ENCODE measurements at regions not wholly inside any gene's neighbourhood (a gene's known extent, or its start where the extent isn't known, plus 50 kb on each side); places are given as distances from the start of the nearest gene placed in this dataset.

DNA sequence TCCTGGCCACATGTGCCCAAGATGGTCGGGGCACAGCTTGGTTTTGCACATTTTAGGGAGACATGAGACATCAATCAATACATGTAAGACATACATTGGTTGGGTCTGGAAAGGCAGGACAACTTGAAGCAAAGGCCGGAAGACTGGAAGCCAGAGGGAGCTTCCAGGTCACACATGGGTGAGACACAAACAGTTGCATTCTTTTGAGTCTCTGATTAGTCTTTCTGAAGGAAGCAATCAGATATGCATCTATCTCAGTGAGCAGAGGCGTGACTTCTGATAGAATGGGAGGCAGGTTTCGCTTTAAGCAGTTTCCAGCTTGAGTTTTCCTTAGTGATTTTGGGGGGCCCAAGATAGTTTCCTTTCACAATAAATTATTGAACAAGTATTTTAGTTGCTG lies 172.5 kb downstream of the RASEF start (continued):
- TF ChIP-seq, protein P1, sequence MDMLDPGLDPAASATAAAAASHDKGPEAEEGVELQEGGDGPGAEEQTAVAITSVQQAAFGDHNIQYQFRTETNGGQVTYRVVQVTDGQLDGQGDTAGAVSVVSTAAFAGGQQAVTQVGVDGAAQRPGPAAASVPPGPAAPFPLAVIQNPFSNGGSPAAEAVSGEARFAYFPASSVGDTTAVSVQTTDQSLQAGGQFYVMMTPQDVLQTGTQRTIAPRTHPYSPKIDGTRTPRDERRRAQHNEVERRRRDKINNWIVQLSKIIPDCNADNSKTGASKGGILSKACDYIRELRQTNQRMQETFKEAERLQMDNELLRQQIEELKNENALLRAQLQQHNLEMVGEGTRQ (CRISPR knock-in tag; IDR thresholded peaks at IDR 0.05): no peak
- TF ChIP-seq HEY1 (CRISPR knock-in tag; IDR thresholded peaks at IDR 0.05; ENCODE audit: borderline replicate concordance): no peak
- TF ChIP-seq NFRKB (IDR thresholded peaks at IDR 0.05; ENCODE audit: low read depth): no peak
- no peak for TF ChIP-seq ZNF830 (CRISPR knock-in tag; IDR thresholded peaks at IDR 0.05)
- no peak for TF ChIP-seq POLR3G (IDR thresholded peaks at IDR 0.05; ENCODE audit: extremely low read depth, insufficient read length, insufficient replicate concordance)

DNA sequence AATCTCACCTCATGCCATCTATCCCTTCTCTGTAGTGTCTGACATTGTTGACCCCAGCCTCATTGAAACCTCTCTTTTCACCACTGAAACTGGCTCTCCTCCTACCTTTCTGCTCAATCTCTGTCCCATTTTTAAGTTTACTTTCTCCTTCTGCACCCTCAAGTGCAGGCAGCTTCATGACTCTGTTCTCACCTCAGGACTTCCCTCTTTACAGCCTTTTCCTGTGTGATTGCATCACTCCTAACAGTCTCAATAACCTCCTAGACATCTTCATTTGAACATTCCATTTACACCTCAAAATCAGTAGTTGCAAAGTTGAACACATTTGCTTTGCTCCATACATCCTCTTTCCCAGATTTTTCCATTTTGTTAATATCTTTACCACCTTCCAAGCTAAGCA lies 172.1 kb downstream of the RASEF start:
- POLR2A ChIA-PET: no interaction called here
- ATAC-seq: no peak

More for the DNA sequence above, 172.1 kb downstream of the RASEF start:
- Histone ChIP-seq H3K9me3 (replicated peaks; ENCODE audit: control insufficient read depth, insufficient read depth, low read depth, low read length) (no peaks in the 10 kb centered on the region), H3K4me1 (replicated peaks in 1 of 2; ENCODE audit: control insufficient read depth in 2 of 2, insufficient read depth in 2 of 2, low read length in 2 of 2) (no peaks in the 10 kb centered on the region), H3K79me2 (ENCODE audit: control insufficient read depth, insufficient read depth, low read length) (no peaks in the 10 kb centered on the region), H3K27ac (ENCODE audit: extremely low read depth, low read depth, low read length) (no peak overlapping the region), H3K27me3 (ENCODE audit: control insufficient read depth in 2 of 2, insufficient read depth in 2 of 2, low read length in 2 of 2) (no peaks in the 10 kb centered on the region), H3K9me1 (ENCODE audit: control insufficient read depth, insufficient read depth, low read length) (no peaks in the 10 kb centered on the region), H3K9ac (ENCODE audit: insufficient read depth in 1 of 2, low read depth in 2 of 2, low read length in 2 of 2) (no peak overlapping the region), H4K20me1 (replicated peaks; ENCODE audit: control insufficient read depth, insufficient read depth, low read length) (no peaks in the 10 kb centered on the region), H3K4me3 (no peak overlapping the region), H2AFZ (ENCODE audit: low read depth, low read length) (no peak overlapping the region), H3K4me2 (ENCODE audit: insufficient read depth, low read length) (no peak overlapping the region), H3K36me3 (ENCODE audit: control insufficient read depth, insufficient read depth, low read length) (no peaks in the 10 kb centered on the region)
- in situ Hi-C loops (cut with MboI) (no loop called here), intact Hi-C loops (cut with micrococcal nuclease) (no loop called here)
- FAIRE-seq: no peak
- no peak for DNase-seq (ENCODE audit: extremely low read depth in 1 of 4, low spot score in 3 of 4)
- BruUV-seq (replicated peaks): no TSS peak
- TF ChIP-seq CBX5 (IDR thresholded peaks at IDR 0.05; ENCODE audit: borderline replicate concordance, low read depth) (no peak), KDM5B (IDR thresholded peaks at IDR 0.05; ENCODE audit: insufficient replicate concordance, low read depth, low read length) (no peak)
- CTCF ChIA-PET (ENCODE audit: low intra/inter-chr PET ratio): no interaction called here

All from K562 (cell line).